ENCODE measurements at regions not wholly inside any gene's neighbourhood (a gene's known extent, or its start where the extent isn't known, plus 50 kb on each side); places are given as distances from the start of the nearest gene placed in this dataset.

DNA sequence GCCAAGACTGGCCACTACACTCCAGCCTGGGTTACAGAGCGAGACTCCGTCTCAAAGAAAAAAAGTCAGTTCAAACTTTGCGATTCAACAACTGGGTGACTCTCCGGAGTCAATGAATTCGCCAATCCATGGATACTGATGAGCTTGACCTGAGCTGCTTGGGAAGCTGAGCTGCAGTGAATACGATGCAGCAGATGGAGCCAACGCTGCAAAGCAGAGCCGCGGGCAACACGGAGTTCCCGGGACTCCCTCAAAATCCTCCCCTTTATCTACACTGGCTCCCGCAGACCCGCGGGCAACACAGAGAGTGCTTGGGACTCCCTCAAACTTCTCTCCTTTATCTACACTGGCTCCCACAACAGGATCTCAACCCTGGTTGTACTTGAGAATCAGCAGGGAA is 62.6 kb upstream of the SALL4 start:
- no peak overlapping the region for H3K27ac Mint-ChIP-seq (ENCODE audit: unreplicated experiment)
- DNase-seq, result no peak
- CTCF ChIA-PET, result interaction anchor here (1.3 kb wide), 1 partner anchor 100 kb away, joined by 3 read pairs; no protein-coding TSS in a partner anchor
- no peaks in the 10 kb centered on the region for H3K4me1 Mint-ChIP-seq (ENCODE audit: low read depth, unreplicated experiment)
- H3K4me3 Mint-ChIP-seq (ENCODE audit: low read depth, unreplicated experiment), result no peak overlapping the region
- BruUV-seq (replicated peaks), result no TSS peak
- no peaks in the 10 kb centered on the region for H3K36me3 Mint-ChIP-seq (ENCODE audit: insufficient read depth, unreplicated experiment)
- peaks cover 21% of the 10 kb centered on the region for H3K27me3 Mint-ChIP-seq (ENCODE audit: unreplicated experiment)
- intact Hi-C loops (cut with micrococcal nuclease; ENCODE audit: unreplicated experiment), result no loop called here
- H3K9me3 Mint-ChIP-seq (ENCODE audit: low read depth, unreplicated experiment), result no peaks in the 10 kb centered on the region
- TF ChIP-seq, protein P1, sequence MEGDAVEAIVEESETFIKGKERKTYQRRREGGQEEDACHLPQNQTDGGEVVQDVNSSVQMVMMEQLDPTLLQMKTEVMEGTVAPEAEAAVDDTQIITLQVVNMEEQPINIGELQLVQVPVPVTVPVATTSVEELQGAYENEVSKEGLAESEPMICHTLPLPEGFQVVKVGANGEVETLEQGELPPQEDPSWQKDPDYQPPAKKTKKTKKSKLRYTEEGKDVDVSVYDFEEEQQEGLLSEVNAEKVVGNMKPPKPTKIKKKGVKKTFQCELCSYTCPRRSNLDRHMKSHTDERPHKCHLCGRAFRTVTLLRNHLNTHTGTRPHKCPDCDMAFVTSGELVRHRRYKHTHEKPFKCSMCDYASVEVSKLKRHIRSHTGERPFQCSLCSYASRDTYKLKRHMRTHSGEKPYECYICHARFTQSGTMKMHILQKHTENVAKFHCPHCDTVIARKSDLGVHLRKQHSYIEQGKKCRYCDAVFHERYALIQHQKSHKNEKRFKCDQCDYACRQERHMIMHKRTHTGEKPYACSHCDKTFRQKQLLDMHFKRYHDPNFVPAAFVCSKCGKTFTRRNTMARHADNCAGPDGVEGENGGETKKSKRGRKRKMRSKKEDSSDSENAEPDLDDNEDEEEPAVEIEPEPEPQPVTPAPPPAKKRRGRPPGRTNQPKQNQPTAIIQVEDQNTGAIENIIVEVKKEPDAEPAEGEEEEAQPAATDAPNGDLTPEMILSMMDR (IDR thresholded peaks at IDR 0.05; ENCODE audit: unreplicated experiment), result no peak

DNA sequence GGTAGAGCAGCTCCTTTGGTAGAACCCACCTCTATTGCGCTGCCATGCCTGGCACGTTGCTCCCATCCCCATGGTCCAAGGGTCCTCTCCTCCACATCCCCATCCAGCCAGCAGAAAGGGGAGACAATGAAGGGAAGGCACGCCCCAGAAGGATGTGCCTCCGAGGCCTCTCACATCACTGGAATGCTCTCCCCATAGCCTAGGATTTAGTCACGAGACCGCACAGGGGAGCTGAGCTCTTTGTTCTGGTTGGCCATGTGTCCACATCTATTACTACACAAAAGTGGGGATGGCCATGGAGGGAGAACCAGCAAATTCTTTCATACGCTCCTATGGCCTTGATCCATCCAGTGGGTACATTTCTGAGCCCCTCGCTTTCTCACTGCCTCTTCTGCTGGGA is 60.5 kb upstream of the SALL4 start:
- no peak for DNase-seq
- CTCF ChIA-PET, result no interaction called here
- intact Hi-C loops (cut with micrococcal nuclease; ENCODE audit: unreplicated experiment), result no loop called here
- BruUV-seq (replicated peaks), result no TSS peak
- TF ChIP-seq, protein P1 (IDR thresholded peaks at IDR 0.05; ENCODE audit: unreplicated experiment), result no peak
- Mint-ChIP-seq H3K27ac (ENCODE audit: unreplicated experiment) (no peak overlapping the region), H3K27me3 (ENCODE audit: unreplicated experiment) (peaks cover 21% of the 10 kb centered on the region), H3K36me3 (ENCODE audit: insufficient read depth, unreplicated experiment) (no peaks in the 10 kb centered on the region), H3K4me1 (ENCODE audit: low read depth, unreplicated experiment) (no peaks in the 10 kb centered on the region), H3K9me3 (ENCODE audit: low read depth, unreplicated experiment) (no peaks in the 10 kb centered on the region), H3K4me3 (ENCODE audit: low read depth, unreplicated experiment) (no peak overlapping the region)

DNA sequence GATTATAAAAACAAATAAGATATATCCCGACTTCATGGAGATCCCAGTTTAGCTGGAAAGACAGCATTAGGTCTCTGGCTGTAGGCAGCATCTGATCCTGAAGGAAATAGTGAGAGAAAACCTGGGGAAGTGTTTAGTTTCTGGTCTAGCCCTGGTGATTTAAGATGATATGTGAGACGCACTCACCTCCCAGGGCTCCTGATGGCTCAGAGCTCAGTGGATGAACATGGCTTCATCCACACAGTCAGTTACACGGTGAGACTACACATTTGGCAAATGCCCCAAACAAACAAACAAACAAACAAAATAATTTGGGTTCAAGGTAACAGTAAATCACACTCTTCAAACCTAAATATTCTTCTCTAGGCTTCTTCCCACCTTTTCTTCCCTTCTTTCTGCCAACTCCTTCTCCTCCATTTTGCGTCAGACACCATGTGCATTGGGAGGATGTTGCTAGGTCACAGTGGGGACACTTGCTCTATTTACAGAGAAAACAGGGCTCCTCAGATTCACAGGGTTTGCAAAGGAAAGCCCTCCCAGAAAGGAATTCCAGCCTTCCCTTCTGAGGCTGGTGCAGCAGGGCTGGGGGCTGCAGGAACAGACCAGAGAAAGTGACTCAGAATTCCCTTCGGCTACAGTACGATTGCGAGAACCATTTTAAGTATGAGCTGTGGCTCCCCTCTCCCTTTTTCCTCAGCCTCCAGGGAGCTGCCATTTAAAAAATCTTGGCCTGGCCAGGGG is 59.6 kb upstream of the SALL4 start:
- Mint-ChIP-seq H3K9me3 (ENCODE audit: low read depth, unreplicated experiment) (no peaks in the 10 kb centered on the region), H3K27ac (ENCODE audit: unreplicated experiment) (no peak overlapping the region), H3K4me1 (ENCODE audit: low read depth, unreplicated experiment) (no peaks in the 10 kb centered on the region), H3K4me3 (ENCODE audit: low read depth, unreplicated experiment) (no peak overlapping the region), H3K27me3 (ENCODE audit: unreplicated experiment) (peaks cover 21% of the 10 kb centered on the region), H3K36me3 (ENCODE audit: insufficient read depth, unreplicated experiment) (no peaks in the 10 kb centered on the region)
- TF ChIP-seq, protein P1 (IDR thresholded peaks at IDR 0.05; ENCODE audit: unreplicated experiment), result no peak
- CTCF ChIA-PET, result interaction anchor here (0.7 kb wide), 1 partner anchor 9 kb away, joined by 3 read pairs; no protein-coding TSS in a partner anchor
- DNase-seq, result no peak
- BruUV-seq (replicated peaks), result no TSS peak
- intact Hi-C loops (cut with micrococcal nuclease; ENCODE audit: unreplicated experiment), result no loop called here

DNA sequence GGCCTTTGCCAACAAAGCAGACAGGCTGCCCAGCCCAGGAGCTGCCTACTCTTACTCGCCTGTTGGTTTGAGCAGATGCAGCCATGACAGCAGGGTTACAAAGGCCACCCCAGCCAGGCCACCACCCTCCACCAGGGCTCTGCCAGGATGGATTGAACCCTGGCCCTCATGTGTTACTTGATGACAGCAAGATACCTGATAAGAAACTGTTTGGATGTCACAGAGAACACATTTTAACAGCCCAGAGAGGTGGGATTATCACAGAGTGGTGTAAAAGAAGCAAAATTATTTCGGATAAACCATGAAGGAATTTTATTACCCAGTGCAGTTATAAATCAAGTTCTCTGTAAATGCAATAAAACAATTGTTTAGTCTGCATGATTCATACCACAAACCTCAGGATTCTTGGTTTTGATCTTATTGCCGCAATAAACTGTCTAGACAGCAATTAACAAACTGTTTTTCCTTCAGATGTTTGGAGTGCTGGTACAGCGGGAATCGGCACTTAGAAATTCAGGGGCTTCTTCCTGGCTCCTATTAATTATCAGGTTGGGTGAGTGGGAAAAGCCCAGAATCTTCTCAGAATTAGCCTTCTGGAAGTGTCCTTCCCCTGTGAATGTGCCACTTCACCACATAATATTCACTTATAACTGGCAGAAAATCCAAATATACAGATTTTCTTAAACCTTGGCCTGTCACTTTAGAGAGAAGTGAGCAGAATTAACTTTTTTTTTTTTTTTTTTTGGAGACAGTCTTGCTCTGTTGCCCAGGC is 58.0 kb upstream of the SALL4 start:
- H3K4me1 Mint-ChIP-seq (ENCODE audit: low read depth, unreplicated experiment), result no peaks in the 10 kb centered on the region
- TF ChIP-seq, protein P1 (IDR thresholded peaks at IDR 0.05; ENCODE audit: unreplicated experiment), result no peak
- intact Hi-C loops (cut with micrococcal nuclease; ENCODE audit: unreplicated experiment), result no loop called here
- no TSS peak for BruUV-seq (replicated peaks)
- H3K27ac Mint-ChIP-seq (ENCODE audit: unreplicated experiment), result no peak overlapping the region
- CTCF ChIA-PET, result no interaction called here
- peaks cover 21% of the 10 kb centered on the region for H3K27me3 Mint-ChIP-seq (ENCODE audit: unreplicated experiment)
- no peak overlapping the region for H3K4me3 Mint-ChIP-seq (ENCODE audit: low read depth, unreplicated experiment)
- no peaks in the 10 kb centered on the region for H3K9me3 Mint-ChIP-seq (ENCODE audit: low read depth, unreplicated experiment)
- no peak for DNase-seq
- no peaks in the 10 kb centered on the region for H3K36me3 Mint-ChIP-seq (ENCODE audit: insufficient read depth, unreplicated experiment)
